Ishikawa (cell line): ENCODE measurements at regions not wholly inside any gene's neighbourhood (a gene's known extent, or its start where the extent isn't known, plus 50 kb on each side); places are given as distances from the start of the nearest gene placed in this dataset.

ENCODE experiments used
- CEBPB ChIP-seq: IDR thresholded peaks from 2 replicates; pipeline ENCODE4 v1.6.1; 2012
- FOXM1 ChIP-seq: IDR thresholded peaks from 2 replicates; pipeline ENCODE4 v1.6.1; 2012; ENCODE audit warnings: low read depth, borderline replicate concordance
- RAD21 ChIP-seq: IDR thresholded peaks from 2 replicates; pipeline ENCODE4 v1.6.1; 2012; ENCODE audit warnings: low read depth
- REST ChIP-seq: IDR thresholded peaks from 2 replicates; pipeline ENCODE4 v1.6.1; 2012; ENCODE audit warnings: low read depth, mild to moderate bottlenecking
- TAF1 ChIP-seq: IDR thresholded peaks from 2 replicates; pipeline ENCODE4 v1.6.1; 2012; ENCODE audit warnings: low read depth, mild to moderate bottlenecking
- USF1 ChIP-seq: IDR thresholded peaks from 2 replicates; pipeline ENCODE4 v1.6.1; 2012

- TF ChIP-seq RAD21 (no peak), CEBPB (no peak), REST (no peak), FOXM1 (no peak), TAF1 (no peak), USF1 (no peak)
These were observed 174.9 kb downstream of the ANKRD60 start for GRCh38 chr20:58053391-58054055.
